Liver (tissue), 3 donors: ENCODE measurements at regions not wholly inside any gene's neighbourhood (a gene's known extent, or its start where the extent isn't known, plus 50 kb on each side); places are given as distances from the start of the nearest gene placed in this dataset.

Experiments
- FOXA1 ChIP-seq: IDR thresholded peaks from 2 replicates; pipeline ENCODE4 v1.6.1; 2016; ENCODE audit warnings: antibody characterized with exemption
- JUND ChIP-seq, 2 donors: IDR thresholded peaks; 2 replicates each; pipeline ENCODE4 v1.6.1; 2016; ENCODE audit warnings: antibody characterized with exemption in 2 of 2
- MAX ChIP-seq: IDR thresholded peaks from 2 replicates; pipeline ENCODE4 v1.6.1; 2016; ENCODE audit warnings: antibody characterized with exemption
- RAD21 ChIP-seq, 2 donors: IDR thresholded peaks; 2 replicates each; pipeline ENCODE4 v1.6.1; 2016; ENCODE audit warnings: antibody characterized with exemption in 2 of 2, mild to moderate bottlenecking in 2 of 2
- SP1 ChIP-seq: IDR thresholded peaks from 2 replicates; pipeline ENCODE4 v1.6.1; 2018; ENCODE audit warnings: antibody characterized with exemption, mild to moderate bottlenecking
- YY1 ChIP-seq: IDR thresholded peaks from 2 replicates; pipeline ENCODE4 v1.6.1; 2016; ENCODE audit warnings: antibody characterized with exemption, mild to moderate bottlenecking
- TF ChIP-seq, protein P1 (sequence below): fragments of 150-350 bp; IDR thresholded peaks from 2 replicates; pipeline ENCODE4 v1.5.1; 2017; ENCODE audit warnings: improper control_type of control experiment, low read depth, low read length; ENCODE audit not compliant: missing input control
- TF ChIP-seq, protein P2 (sequence below): IDR thresholded peaks from 2 replicates; pipeline ENCODE4 v1.6.1; 2016; ENCODE audit warnings: antibody characterized with exemption
- donor health status: healthy.
- donor health status: healthy.

GRCh38 chr2:59935005-59935404 lies 618.4 kb downstream of the BCL11A start:
- TF ChIP-seq, protein P1, sequence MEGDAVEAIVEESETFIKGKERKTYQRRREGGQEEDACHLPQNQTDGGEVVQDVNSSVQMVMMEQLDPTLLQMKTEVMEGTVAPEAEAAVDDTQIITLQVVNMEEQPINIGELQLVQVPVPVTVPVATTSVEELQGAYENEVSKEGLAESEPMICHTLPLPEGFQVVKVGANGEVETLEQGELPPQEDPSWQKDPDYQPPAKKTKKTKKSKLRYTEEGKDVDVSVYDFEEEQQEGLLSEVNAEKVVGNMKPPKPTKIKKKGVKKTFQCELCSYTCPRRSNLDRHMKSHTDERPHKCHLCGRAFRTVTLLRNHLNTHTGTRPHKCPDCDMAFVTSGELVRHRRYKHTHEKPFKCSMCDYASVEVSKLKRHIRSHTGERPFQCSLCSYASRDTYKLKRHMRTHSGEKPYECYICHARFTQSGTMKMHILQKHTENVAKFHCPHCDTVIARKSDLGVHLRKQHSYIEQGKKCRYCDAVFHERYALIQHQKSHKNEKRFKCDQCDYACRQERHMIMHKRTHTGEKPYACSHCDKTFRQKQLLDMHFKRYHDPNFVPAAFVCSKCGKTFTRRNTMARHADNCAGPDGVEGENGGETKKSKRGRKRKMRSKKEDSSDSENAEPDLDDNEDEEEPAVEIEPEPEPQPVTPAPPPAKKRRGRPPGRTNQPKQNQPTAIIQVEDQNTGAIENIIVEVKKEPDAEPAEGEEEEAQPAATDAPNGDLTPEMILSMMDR, result no peak
- TF ChIP-seq SP1, result no peak
- TF ChIP-seq, protein P2, sequence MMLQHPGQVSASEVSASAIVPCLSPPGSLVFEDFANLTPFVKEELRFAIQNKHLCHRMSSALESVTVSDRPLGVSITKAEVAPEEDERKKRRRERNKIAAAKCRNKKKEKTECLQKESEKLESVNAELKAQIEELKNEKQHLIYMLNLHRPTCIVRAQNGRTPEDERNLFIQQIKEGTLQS, result no peak
- no peak for TF ChIP-seq FOXA1
- no peak for TF ChIP-seq YY1
- no peak for TF ChIP-seq MAX
- no peak for TF ChIP-seq RAD21 (IDR thresholded peaks at IDR 0.05)
- TF ChIP-seq JUND (IDR thresholded peaks at IDR 0.05), result no peak
